ENCODE measurements at regions not wholly inside any gene's neighbourhood (a gene's known extent, or its start where the extent isn't known, plus 50 kb on each side); places are given as distances from the start of the nearest gene placed in this dataset.

DNA sequence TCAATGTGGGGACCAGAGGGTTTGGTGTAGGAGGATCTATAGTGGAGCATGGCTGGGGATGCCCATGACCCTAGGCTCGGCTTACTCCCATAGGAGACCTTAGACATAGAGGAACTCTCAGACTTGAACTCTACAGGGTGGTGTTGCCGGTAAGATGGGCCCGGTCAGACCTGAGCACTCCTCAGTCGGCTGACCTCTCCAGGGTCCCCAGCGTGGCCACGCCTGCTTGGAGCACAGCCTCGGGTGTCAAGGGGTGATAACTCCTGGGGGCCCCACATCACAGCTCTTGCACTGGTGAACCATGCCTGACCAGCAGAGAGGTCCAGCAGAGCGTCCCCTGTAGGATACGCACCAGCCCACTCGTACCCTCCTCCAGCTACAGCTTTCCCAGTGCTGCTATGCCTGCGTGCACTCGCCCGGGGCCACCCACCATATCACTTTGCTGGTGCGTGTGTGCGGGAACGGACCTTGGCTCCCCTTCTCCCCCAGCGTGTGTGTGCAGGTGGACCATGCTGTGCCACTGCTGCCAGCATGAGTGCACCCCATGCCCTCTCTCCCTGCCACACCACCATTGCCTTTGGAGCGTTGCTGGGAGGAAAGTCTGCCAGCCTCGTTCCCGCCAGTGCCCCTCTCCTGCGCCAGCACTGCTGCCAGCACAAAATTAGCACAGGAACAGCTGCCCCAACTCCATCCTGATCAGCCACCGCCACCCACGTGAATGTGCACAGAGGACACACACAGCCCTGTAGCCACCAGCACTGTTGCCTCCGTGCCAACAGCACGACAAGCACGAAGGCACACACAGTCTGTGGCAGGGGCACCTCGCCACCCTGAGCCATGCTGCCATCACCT, 806.6 kb downstream of the GLUD2 start:
- TF ChIP-seq, protein P1, sequence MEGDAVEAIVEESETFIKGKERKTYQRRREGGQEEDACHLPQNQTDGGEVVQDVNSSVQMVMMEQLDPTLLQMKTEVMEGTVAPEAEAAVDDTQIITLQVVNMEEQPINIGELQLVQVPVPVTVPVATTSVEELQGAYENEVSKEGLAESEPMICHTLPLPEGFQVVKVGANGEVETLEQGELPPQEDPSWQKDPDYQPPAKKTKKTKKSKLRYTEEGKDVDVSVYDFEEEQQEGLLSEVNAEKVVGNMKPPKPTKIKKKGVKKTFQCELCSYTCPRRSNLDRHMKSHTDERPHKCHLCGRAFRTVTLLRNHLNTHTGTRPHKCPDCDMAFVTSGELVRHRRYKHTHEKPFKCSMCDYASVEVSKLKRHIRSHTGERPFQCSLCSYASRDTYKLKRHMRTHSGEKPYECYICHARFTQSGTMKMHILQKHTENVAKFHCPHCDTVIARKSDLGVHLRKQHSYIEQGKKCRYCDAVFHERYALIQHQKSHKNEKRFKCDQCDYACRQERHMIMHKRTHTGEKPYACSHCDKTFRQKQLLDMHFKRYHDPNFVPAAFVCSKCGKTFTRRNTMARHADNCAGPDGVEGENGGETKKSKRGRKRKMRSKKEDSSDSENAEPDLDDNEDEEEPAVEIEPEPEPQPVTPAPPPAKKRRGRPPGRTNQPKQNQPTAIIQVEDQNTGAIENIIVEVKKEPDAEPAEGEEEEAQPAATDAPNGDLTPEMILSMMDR (IDR thresholded peaks at IDR 0.05 in 2 of 3, conservative IDR thresholded peaks at IDR 0.05 in 1 of 3; ENCODE audit: control insufficient read depth in 2 of 3, extremely low read depth in 1 of 3, insufficient read depth in 1 of 3, low read depth in 3 of 3, low read length in 3 of 3), result no peak
- TF ChIP-seq BHLHE40 (IDR thresholded peaks at IDR 0.05; ENCODE audit: borderline replicate concordance in 1 of 2, low read depth in 2 of 2, low read length in 1 of 2) (no peak), EP300 (IDR thresholded peaks at IDR 0.05; ENCODE audit: borderline replicate concordance in 1 of 2, control insufficient read depth in 1 of 2, low read depth in 2 of 2, low read length in 2 of 2) (no peak)

Data from GM12878 (cell line).